HEK293T (cell line): ENCODE measurements at regions not wholly inside any gene's neighbourhood (a gene's known extent, or its start where the extent isn't known, plus 50 kb on each side); places are given as distances from the start of the nearest gene placed in this dataset.

ENCODE experiments used
- FOXA1 ChIP-seq: fragments of 450-650 bp; IDR thresholded peaks from 2 replicates; pipeline ENCODE4 v1.6.1; 2016; ENCODE audit warnings: mild to moderate bottlenecking
- SUZ12 ChIP-seq: fragments of 450-650 bp; IDR thresholded peaks from 2 replicates; pipeline ENCODE4 v1.6.1; 2016; ENCODE audit warnings: mild to moderate bottlenecking

- no peak for TF ChIP-seq SUZ12
- TF ChIP-seq FOXA1, result no peak
Measured at GRCh38 chr11:13188179-13188578, 89.4 kb upstream of the BMAL1 start.
